Esophagus (tissue), 2 donors: ENCODE measurements at regions not wholly inside any gene's neighbourhood (a gene's known extent, or its start where the extent isn't known, plus 50 kb on each side); places are given as distances from the start of the nearest gene placed in this dataset.

ENCODE experiments used
- H3K27ac ChIP-seq, 2 donors: one replicate each; pipeline ENCODE4 v1.5.1; 2013; ENCODE audit warnings: low read depth in 2 of 2, mild to moderate bottlenecking in 2 of 2, inconsistent platforms in 1 of 2, low read length in 1 of 2, moderate library complexity in 1 of 2
- H3K27me3 ChIP-seq, 2 donors: one replicate each; pipeline ENCODE4 v1.6.1; 2013; ENCODE audit warnings: low read length in 2 of 2, control low read depth in 1 of 2, mild to moderate bottlenecking in 1 of 2; ENCODE audit not compliant: insufficient read depth in 2 of 2, control insufficient read depth in 1 of 2
- H3K36me3 ChIP-seq, 2 donors: one replicate each; pipeline ENCODE4 v1.6.1; 2013; ENCODE audit warnings: low read length in 1 of 2; ENCODE audit not compliant: control insufficient read depth in 2 of 2, insufficient read depth in 2 of 2
- H3K4me1 ChIP-seq, 2 donors: one replicate each; pipeline ENCODE4 v1.6.1; 2013; ENCODE audit warnings: low read length in 1 of 2; ENCODE audit not compliant: control insufficient read depth in 2 of 2, insufficient read depth in 2 of 2
- H3K4me3 ChIP-seq, 2 donors: one replicate each; pipeline ENCODE4 v1.5.1; 2013; ENCODE audit warnings: low read length in 2 of 2, mild to moderate bottlenecking in 2 of 2, low read depth in 1 of 2, moderate library complexity in 1 of 2
- H3K9me3 ChIP-seq, 2 donors: one replicate each; pipeline ENCODE4 v1.6.1; 2013; ENCODE audit warnings: mild to moderate bottlenecking in 2 of 2, low read depth in 1 of 2, low read length in 1 of 2, moderate library complexity in 1 of 2; ENCODE audit not compliant: control insufficient read depth in 2 of 2, insufficient read depth in 1 of 2
- WGBS, 2 donors: extraction: QIAGEN DNeasy Blood & Tissue Kit; methylation state at CpG; one replicate each; pipeline ENCODE4 v1.1.7; 2013; 5-methylcytosine and 5-hydroxymethylcytosine counted together
- donor health status: healthy with polysubstance abuse.
- donor health status: Bipolar disorder and iron deficiency.

DNA sequence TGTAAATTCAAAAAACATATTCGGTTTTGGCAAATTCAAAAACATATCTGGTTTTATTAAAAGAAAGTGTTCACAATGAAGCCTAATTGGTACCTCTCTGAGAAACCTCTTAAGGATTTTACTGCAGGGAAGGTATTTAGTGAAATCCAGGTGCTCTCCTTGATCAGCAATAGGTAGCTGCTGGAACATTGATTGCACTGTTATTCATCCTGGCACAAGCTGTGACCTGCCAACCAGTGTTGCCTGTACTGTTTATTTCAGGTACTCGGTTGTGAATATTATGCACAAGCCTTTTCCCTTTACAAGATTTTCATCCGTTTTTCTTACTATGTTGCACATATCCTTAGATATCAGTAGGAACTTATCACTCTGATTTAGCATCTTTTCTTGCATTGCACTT lies 155.8 kb upstream of the ZEB2 start:
- H3K27me3 ChIP-seq, result no peaks in the 10 kb centered on the region
- no peaks in the 10 kb centered on the region for H3K4me1 ChIP-seq
- H3K36me3 ChIP-seq, result no peaks in the 10 kb centered on the region
- no peaks in the 10 kb centered on the region for H3K9me3 ChIP-seq
- 56 to 69% methylated on average over 3 of the region's 3 CpGs for WGBS, 2 donors
- no peak overlapping the region for H3K4me3 ChIP-seq
- no peak overlapping the region for H3K27ac ChIP-seq

- no peak overlapping the region for H3K27ac ChIP-seq
- no peaks in the 10 kb centered on the region for H3K27me3 ChIP-seq
- H3K4me3 ChIP-seq, result no peak overlapping the region
- WGBS, 2 donors, result 95 to 97% methylated on average over 3 of the region's 3 CpGs
- H3K36me3 ChIP-seq, result no peaks in the 10 kb centered on the region
- H3K4me1 ChIP-seq, result no peaks in the 10 kb centered on the region
- H3K9me3 ChIP-seq, result no peaks in the 10 kb centered on the region
Measured at GRCh38 chr2:144675331-144675730, 155.4 kb upstream of the ZEB2 start.

- no peaks in the 10 kb centered on the region for H3K36me3 ChIP-seq
- H3K4me3 ChIP-seq, result no peak overlapping the region
- no peak overlapping the region for H3K27ac ChIP-seq
- H3K9me3 ChIP-seq, result no peaks in the 10 kb centered on the region
- H3K27me3 ChIP-seq, result no peaks in the 10 kb centered on the region
- no peaks in the 10 kb centered on the region for H3K4me1 ChIP-seq
Measured at GRCh38 chr2:144674071-144674470, 154.2 kb upstream of the ZEB2 start.

DNA sequence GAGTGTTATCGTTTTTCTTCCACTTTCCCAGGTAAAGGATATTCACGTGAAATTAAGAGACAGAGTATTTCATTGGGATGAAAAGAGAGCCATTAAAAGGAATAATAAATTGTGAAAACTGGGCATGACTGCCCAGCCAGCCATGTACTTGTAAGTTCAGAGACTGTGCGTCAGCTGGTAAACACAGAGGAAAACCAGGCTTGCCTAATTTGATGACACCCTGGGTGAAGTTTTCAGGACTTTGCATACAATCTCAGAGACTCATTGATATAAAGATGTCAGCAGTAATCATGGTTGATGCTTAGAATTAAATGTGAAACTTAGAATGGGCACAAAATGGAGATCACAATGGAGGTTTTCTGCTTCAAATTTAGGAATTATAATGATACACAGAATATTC lies 153.5 kb upstream of the ZEB2 start:
- no peak overlapping the region for H3K27ac ChIP-seq
- no peak overlapping the region for H3K4me3 ChIP-seq
- H3K36me3 ChIP-seq, result no peaks in the 10 kb centered on the region
- H3K4me1 ChIP-seq, result no peaks in the 10 kb centered on the region
- WGBS, 2 donors, result 65 to 66% methylated on average over 3 of the region's 3 CpGs
- no peaks in the 10 kb centered on the region for H3K9me3 ChIP-seq
- H3K27me3 ChIP-seq, result no peaks in the 10 kb centered on the region

- no peaks in the 10 kb centered on the region for H3K9me3 ChIP-seq
- no peaks in the 10 kb centered on the region for H3K4me1 ChIP-seq
- H3K36me3 ChIP-seq, result no peaks in the 10 kb centered on the region
- no peak overlapping the region for H3K27ac ChIP-seq
- 86 to 90% methylated on average over 4 of the region's 4 CpGs for WGBS, 2 donors
- H3K4me3 ChIP-seq, result no peak overlapping the region
- H3K27me3 ChIP-seq, result no peaks in the 10 kb centered on the region
Measured at GRCh38 chr2:144671695-144672455, 152.0 kb upstream of the ZEB2 start.

GRCh38 chr2:144670738-144671137 lies 150.8 kb upstream of the ZEB2 start:
- 96 to 98% methylated on average over 1 of the region's 1 CpG for WGBS, 2 donors
- Histone ChIP-seq H3K9me3 (no peaks in the 10 kb centered on the region), H3K27me3 (no peaks in the 10 kb centered on the region), H3K36me3 (no peaks in the 10 kb centered on the region), H3K4me3 (no peak overlapping the region), H3K4me1 (no peaks in the 10 kb centered on the region), H3K27ac (no peak overlapping the region)

DNA sequence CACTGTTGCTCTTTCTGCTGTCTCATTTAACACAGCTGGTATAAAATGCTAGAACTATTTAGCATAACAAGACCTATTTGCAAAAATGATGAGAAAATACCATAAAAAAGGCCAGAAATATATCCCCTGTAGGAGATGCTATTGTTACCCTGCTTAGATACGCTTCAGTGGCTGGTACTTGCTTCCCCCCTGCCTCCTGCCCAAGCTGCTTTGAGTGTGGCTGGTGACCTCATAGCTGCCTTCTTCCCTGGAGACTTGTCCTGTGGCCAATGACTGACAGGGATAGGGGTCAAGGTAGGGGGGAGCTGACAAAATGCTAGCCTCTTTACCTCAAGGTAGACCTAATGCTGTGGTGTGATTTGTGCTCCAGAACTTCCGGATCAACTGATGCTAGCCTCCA lies 150.2 kb upstream of the ZEB2 start:
- WGBS, 2 donors, result 79 to 90% methylated on average over 2 of the region's 2 CpGs
- Histone ChIP-seq H3K9me3 (no peaks in the 10 kb centered on the region), H3K4me3 (no peak overlapping the region), H3K36me3 (no peaks in the 10 kb centered on the region), H3K27ac (no peak overlapping the region), H3K4me1 (no peaks in the 10 kb centered on the region), H3K27me3 (no peaks in the 10 kb centered on the region)

DNA sequence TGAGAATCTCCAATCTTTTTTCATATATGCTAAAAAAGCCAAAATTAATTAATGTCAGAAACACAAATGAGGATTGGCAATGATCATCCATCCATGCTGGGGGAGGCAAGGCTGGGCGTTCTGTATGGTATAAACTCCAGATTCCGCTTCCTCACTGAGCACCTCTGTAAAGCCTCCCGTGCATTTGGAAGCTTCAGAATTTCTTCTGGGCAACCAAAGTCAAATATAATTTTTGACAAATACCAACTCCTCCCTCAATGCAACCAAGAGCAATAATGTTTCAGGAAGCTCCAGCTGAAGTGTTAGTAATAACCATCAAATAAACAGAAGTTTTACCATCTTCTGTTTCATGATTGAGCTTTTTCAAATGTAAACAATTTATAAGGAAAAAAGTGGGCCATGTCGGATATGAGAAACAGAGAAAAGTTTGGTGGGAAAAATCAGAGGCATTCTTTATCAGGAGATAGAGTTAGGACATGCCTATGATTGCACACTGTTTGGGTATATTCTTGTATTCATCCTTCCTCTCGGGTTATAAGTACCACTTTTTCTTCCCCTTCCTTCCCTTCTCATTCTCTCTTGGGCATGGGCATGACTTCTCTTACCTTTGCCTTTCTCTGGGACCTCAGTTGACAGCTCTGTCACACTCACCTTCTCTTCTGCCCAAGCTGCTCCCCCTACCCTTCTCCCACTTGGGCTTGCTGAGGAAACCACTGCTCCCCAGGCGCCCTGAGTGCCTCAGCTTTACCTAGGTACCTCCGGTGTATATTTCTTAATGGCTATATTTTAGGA lies 149.5 kb upstream of the ZEB2 start:
- no peak overlapping the region for H3K4me3 ChIP-seq
- no peaks in the 10 kb centered on the region for H3K27me3 ChIP-seq
- no peaks in the 10 kb centered on the region for H3K36me3 ChIP-seq
- H3K27ac ChIP-seq, result no peak overlapping the region
- H3K9me3 ChIP-seq, result no peaks in the 10 kb centered on the region
- no peaks in the 10 kb centered on the region for H3K4me1 ChIP-seq
- 88 to 94% methylated on average over 7 of the region's 7 CpGs for WGBS, 2 donors

- Histone ChIP-seq H3K4me3 (no peak overlapping the region), H3K36me3 (no peaks in the 10 kb centered on the region), H3K4me1 (no peaks in the 10 kb centered on the region), H3K27me3 (no peaks in the 10 kb centered on the region), H3K9me3 (no peaks in the 10 kb centered on the region), H3K27ac (no peak overlapping the region)
- WGBS, 2 donors, result 80 to 94% methylated on average over 1 of the region's 1 CpG
Measured at GRCh38 chr2:144668493-144669110, 148.7 kb upstream of the ZEB2 start.
